ENCODE measurements at regions not wholly inside any gene's neighbourhood (a gene's known extent, or its start where the extent isn't known, plus 50 kb on each side); places are given as distances from the start of the nearest gene placed in this dataset.

DNA sequence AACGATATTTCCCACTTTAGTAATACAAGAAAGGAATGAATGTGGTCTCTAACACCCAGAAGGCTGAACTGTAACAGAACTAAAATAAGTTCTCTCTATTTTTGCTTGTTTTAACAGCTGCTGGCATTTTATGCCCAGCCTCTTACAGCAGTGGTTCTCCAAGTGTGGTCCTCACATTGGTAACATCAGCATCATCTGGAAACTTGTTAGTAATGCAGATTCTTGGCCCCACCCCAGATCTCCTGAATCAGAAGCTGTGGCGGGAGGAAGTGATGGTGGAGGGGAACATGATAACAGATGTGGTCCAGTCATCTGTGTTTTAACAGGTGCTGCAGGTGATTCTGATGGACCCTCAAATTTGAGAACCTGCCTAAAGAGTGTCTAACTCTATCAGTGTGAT lies 170.1 kb downstream of the TMEM26 start:
- TF ChIP-seq, protein P1, sequence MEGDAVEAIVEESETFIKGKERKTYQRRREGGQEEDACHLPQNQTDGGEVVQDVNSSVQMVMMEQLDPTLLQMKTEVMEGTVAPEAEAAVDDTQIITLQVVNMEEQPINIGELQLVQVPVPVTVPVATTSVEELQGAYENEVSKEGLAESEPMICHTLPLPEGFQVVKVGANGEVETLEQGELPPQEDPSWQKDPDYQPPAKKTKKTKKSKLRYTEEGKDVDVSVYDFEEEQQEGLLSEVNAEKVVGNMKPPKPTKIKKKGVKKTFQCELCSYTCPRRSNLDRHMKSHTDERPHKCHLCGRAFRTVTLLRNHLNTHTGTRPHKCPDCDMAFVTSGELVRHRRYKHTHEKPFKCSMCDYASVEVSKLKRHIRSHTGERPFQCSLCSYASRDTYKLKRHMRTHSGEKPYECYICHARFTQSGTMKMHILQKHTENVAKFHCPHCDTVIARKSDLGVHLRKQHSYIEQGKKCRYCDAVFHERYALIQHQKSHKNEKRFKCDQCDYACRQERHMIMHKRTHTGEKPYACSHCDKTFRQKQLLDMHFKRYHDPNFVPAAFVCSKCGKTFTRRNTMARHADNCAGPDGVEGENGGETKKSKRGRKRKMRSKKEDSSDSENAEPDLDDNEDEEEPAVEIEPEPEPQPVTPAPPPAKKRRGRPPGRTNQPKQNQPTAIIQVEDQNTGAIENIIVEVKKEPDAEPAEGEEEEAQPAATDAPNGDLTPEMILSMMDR (IDR thresholded peaks at IDR 0.05; ENCODE audit: low read depth, low read length, missing control alignments): no peak
- no peak overlapping the region for H3K4me3 ChIP-seq (ENCODE audit: low read depth, low read length)
- no peak for DNase-seq (ENCODE audit: low read depth)

DNA sequence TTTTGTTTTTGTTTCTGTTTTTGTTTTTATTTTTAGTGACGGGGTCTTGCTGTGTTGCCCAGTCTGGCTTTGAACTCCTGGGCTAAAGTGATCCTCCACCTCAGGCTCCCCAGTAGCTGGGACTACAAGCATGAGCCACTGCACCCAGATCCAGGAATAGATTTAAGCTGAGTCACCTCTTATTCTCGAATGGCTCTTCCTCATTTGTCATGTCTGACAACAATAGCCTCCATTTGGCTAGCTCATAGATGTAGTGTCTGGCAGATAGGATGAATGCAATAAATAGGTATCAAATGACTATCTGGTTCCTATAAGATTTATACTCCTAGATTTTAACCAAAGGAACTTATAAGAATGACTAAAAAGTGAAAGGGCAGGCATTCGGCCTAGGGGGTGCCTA lies 172.9 kb downstream of the TMEM26 start:
- no peak for DNase-seq (ENCODE audit: low read depth)
- no peak overlapping the region for H3K4me3 ChIP-seq (ENCODE audit: low read depth, low read length)
- TF ChIP-seq, protein P1 (IDR thresholded peaks at IDR 0.05; ENCODE audit: low read depth, low read length, missing control alignments): no peak

DNA sequence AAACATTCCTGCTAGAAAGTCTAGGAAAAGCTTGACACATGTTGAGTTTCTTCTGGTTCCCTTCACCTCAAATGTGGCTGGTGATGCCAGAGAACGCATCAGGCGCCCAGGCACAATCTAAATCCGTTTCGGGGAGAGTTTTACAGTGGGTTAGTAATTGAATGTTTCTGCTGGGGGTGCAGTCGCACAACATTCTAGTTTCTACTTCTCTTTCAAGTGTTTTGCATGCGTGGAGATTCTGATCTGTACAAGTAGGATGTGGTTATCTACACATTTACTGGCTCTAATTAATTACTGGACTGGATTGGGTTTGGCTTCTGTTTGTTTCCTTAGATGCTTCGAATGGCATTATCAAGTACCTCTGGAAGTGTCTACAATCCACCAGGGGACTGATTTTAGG lies 173.8 kb downstream of the TMEM26 start:
- DNase-seq (ENCODE audit: low read depth): no peak
- no peak overlapping the region for H3K4me3 ChIP-seq (ENCODE audit: low read depth, low read length)
- TF ChIP-seq, protein P1 (IDR thresholded peaks at IDR 0.05; ENCODE audit: low read depth, low read length, missing control alignments): no peak

DNA sequence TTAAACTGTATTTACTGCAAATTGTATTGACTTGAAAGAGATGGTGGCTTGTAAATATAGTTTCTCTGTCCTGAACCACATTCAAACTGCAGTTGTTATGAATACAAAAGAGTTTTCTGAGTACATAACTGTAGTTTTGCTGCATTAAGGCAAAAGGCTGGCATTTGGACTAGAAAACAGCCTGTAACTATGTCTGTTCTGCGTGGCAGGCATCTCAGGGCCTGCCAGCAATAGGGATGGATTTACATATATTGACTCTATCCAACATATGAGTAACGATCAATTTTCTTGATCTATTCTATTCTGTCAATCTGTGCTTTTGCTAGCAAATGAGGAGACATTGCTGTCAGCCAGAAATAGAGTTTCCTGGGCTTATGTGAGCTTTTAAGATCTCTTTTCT lies 174.6 kb downstream of the TMEM26 start:
- no peak for DNase-seq (ENCODE audit: low read depth)
- no peak overlapping the region for H3K4me3 ChIP-seq (ENCODE audit: low read depth, low read length)
- TF ChIP-seq, protein P1 (IDR thresholded peaks at IDR 0.05; ENCODE audit: low read depth, low read length, missing control alignments): no peak

DNA sequence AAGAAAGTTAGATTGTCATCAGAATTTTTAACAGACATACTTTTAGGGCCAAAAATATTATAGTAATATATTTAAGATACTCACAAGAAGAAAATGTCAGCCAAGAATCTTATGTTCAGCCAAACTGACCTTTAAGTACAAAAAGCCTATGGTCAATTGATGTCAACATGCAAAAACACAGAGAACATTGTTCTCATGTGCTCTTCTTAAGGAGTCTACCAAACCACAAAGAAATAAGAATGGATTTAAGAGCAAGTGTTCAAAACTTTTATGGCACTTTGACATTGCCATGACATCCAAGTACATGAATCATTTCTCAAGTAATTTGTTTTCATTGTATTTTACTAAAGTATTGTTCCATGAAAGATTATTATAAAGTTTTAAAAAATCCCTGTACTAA lies 180.4 kb downstream of the TMEM26 start:
- H3K4me3 ChIP-seq (ENCODE audit: low read depth, low read length): no peak overlapping the region
- TF ChIP-seq, protein P1 (IDR thresholded peaks at IDR 0.05; ENCODE audit: low read depth, low read length, missing control alignments): no peak
- DNase-seq (ENCODE audit: low read depth): no peak

DNA sequence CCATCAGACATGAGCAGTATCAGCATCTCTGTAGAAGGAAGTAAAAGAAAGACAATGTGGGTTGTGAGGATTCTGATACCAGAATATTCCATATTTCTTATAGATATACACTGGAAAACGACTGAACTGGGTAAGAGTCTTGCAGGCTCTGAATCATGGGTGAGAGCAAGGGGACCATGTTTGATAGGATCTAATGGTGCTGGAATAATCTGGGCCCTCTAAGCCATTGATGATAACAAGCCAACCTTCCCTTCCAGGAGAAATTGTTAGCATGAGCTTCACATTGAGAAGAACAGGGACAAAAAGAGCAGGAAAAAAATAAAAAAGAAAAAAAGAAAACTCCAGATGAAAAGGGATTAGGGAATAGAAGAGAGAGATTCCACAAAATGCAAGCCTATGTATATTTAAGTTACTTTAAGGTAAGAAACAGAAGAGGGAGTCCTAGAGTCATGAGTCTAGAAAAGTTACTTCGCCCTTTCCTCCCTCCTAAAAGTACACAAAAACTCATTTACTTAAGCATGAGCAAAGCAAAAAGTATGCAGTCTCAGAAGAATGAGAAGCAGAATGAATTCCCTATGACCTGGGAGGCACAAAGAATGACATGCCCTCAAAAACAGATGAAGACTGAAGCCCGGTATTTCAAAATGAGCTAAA lies 181.9 kb downstream of the TMEM26 start:
- no peak overlapping the region for H3K4me3 ChIP-seq (ENCODE audit: low read depth, low read length)
- TF ChIP-seq, protein P1 (IDR thresholded peaks at IDR 0.05; ENCODE audit: low read depth, low read length, missing control alignments): no peak
- no peak for DNase-seq (ENCODE audit: low read depth)

DNA sequence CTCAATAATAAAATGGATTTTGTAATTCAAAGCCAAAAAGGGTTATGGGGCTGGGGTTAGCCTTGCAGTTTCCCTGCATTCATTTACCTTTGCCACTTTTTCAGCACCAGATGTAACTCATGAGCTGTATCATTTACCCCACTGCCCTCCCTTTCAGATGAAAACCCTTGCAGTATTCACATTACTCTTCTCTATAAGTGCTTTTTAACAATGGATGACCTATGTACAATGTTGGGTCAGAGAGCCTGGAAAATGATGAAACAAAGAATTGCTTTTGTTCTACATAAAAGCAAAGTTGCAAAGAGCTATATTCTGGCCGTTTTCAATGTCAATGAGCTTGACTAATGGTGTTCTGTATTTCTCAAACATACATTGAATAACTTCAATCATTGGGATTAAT lies 189.7 kb downstream of the TMEM26 start:
- DNase-seq (ENCODE audit: low read depth): no peak
- H3K4me3 ChIP-seq (ENCODE audit: low read depth, low read length): no peak overlapping the region
- TF ChIP-seq, protein P1 (IDR thresholded peaks at IDR 0.05; ENCODE audit: low read depth, low read length, missing control alignments): no peak

Measured in GM12864 (cell line).